ENCODE measurements at regions not wholly inside any gene's neighbourhood (a gene's known extent, or its start where the extent isn't known, plus 50 kb on each side); places are given as distances from the start of the nearest gene placed in this dataset.

DNA sequence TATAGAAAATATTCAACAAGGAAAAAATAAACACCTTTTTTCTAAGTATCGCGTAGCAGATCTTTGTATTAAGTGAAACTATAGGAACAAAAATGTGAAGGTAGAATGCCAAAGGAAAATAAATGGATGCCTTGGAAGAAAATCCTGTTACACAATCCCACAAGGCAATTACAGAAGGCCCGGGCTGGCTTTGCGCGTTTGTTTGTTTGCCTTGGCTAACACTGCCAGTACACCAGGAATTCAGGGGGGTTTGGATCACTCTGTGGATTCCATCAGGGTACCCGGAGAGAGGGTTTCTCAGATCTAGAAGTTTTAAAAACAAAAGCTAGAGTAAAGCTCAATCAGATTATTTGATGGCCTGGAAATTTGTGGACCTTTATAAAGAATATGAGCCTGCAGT is 478.3 kb downstream of the FBXO15 start:
- TF ChIP-seq, protein P1, sequence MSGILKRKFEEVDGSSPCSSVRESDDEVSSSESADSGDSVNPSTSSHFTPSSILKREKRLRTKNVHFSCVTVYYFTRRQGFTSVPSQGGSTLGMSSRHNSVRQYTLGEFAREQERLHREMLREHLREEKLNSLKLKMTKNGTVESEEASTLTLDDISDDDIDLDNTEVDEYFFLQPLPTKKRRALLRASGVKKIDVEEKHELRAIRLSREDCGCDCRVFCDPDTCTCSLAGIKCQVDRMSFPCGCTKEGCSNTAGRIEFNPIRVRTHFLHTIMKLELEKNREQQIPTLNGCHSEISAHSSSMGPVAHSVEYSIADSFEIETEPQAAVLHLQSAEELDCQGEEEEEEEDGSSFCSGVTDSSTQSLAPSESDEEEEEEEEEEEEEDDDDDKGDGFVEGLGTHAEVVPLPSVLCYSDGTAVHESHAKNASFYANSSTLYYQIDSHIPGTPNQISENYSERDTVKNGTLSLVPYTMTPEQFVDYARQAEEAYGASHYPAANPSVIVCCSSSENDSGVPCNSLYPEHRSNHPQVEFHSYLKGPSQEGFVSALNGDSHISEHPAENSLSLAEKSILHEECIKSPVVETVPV (CRISPR knock-in tag; IDR thresholded peaks at IDR 0.05) = no peak
- TF ChIP-seq ESRRG (CRISPR knock-in tag; IDR thresholded peaks at IDR 0.05) (no peak), OSR1 (CRISPR knock-in tag; IDR thresholded peaks at IDR 0.05) (no peak), BACH2 (CRISPR knock-in tag; IDR thresholded peaks at IDR 0.05; ENCODE audit: borderline replicate concordance) (no peak)
- ATAC-seq = 0 out of 3 replicates have a peak, but pooled peaks have one; percentile 40

DNA sequence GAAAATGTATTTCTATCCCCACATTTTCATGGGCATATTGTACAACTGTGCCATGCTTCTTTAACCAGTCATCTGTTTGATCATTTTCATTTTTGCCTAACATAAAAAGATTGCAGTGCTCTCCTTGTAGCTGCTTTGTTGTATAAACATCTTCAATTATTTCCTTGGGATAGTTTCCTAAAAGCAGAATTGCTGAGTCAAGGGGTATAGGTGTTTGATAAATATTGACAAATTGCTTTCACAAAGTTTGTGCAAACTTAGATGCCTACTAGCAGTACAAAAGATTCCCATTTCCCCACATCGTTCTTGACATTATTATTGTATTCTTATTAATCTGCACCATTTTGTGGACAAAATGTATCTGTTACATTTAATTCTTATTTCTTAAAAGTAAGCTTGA is 479.6 kb downstream of the FBXO15 start:
- ATAC-seq = no peak; the same call in 2 of the 3 replicates
- TF ChIP-seq ZFP30 (CRISPR knock-in tag; IDR thresholded peaks at IDR 0.05) = no peak
- TF ChIP-seq, protein P2, sequence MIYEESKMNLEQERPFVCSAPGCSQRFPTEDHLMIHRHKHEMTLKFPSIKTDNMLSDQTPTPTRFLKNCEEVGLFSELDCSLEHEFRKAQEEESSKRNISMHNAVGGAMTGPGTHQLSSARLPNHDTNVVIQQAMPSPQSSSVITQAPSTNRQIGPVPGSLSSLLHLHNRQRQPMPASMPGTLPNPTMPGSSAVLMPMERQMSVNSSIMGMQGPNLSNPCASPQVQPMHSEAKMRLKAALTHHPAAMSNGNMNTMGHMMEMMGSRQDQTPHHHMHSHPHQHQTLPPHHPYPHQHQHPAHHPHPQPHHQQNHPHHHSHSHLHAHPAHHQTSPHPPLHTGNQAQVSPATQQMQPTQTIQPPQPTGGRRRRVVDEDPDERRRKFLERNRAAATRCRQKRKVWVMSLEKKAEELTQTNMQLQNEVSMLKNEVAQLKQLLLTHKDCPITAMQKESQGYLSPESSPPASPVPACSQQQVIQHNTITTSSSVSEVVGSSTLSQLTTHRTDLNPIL (CRISPR knock-in tag; IDR thresholded peaks at IDR 0.05; ENCODE audit: low read depth) = no peak
- TF ChIP-seq, protein P3, sequence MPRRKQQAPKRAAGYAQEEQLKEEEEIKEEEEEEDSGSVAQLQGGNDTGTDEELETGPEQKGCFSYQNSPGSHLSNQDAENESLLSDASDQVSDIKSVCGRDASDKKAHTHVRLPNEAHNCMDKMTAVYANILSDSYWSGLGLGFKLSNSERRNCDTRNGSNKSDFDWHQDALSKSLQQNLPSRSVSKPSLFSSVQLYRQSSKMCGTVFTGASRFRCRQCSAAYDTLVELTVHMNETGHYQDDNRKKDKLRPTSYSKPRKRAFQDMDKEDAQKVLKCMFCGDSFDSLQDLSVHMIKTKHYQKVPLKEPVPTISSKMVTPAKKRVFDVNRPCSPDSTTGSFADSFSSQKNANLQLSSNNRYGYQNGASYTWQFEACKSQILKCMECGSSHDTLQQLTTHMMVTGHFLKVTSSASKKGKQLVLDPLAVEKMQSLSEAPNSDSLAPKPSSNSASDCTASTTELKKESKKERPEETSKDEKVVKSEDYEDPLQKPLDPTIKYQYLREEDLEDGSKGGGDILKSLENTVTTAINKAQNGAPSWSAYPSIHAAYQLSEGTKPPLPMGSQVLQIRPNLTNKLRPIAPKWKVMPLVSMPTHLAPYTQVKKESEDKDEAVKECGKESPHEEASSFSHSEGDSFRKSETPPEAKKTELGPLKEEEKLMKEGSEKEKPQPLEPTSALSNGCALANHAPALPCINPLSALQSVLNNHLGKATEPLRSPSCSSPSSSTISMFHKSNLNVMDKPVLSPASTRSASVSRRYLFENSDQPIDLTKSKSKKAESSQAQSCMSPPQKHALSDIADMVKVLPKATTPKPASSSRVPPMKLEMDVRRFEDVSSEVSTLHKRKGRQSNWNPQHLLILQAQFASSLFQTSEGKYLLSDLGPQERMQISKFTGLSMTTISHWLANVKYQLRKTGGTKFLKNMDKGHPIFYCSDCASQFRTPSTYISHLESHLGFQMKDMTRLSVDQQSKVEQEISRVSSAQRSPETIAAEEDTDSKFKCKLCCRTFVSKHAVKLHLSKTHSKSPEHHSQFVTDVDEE (CRISPR knock-in tag; IDR thresholded peaks at IDR 0.05) = no peak
- no peak for TF ChIP-seq ZNF70 (CRISPR knock-in tag; IDR thresholded peaks at IDR 0.05)

DNA sequence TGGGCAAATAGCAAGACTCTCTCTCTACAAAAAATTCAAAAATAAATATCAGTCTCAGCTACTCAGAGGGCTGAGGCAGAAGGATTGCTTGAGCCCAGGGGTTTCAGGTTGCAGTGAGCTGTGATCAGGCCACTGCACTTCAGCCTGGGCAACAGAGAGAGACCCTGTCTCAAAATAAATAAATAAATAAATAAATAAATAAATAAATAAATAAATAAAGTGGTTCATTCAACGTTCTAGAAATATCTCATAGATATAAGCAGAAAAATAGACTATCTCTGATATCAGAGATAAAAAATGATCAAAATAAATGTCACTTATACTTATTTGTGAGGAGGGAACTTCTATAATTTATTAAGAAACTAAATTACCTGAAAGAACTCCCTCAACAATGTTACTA is 480.9 kb downstream of the FBXO15 start:
- no peak for ATAC-seq

DNA sequence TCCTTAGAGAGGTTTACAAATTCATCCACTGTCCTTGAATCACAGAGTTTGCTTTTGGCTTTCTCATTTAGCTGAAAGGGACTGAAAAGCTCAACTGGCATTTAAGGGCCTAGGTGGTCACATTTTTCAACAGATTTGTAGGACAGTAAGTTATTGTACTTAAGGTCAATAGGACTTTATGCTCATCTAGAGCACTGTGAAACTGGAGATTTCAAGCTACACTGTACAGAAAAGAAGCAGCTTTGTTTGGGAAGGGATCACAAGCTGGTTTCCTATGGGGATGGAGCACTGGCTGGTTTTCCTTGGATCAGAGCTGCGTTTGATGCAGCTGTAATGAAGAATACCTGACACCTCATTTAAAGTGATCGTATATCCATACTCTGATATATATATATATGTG is 482.7 kb downstream of the FBXO15 start:
- no peak for ATAC-seq
- TF ChIP-seq ZFP3 (CRISPR knock-in tag; IDR thresholded peaks at IDR 0.05) (no peak), GLIS3 (CRISPR knock-in tag; IDR thresholded peaks at IDR 0.05) (no peak), ZNF70 (CRISPR knock-in tag; IDR thresholded peaks at IDR 0.05) (no peak), ESRRG (CRISPR knock-in tag; IDR thresholded peaks at IDR 0.05) (no peak), ARNTL (CRISPR knock-in tag; IDR thresholded peaks at IDR 0.05; ENCODE audit: borderline replicate concordance, low read depth) (no peak), PPARA (CRISPR knock-in tag; IDR thresholded peaks at IDR 0.05; ENCODE audit: borderline replicate concordance) (no peak), CSDC2 (CRISPR knock-in tag; IDR thresholded peaks at IDR 0.05) (no peak), RARB (CRISPR knock-in tag; IDR thresholded peaks at IDR 0.05) (no peak), ZNF565 (CRISPR knock-in tag; conservative IDR thresholded peaks at IDR 0.05; ENCODE audit: low read depth) (no peak), TOX (CRISPR knock-in tag; IDR thresholded peaks at IDR 0.05; ENCODE audit: borderline replicate concordance) (no peak), TCF4 (CRISPR knock-in tag; IDR thresholded peaks at IDR 0.05; ENCODE audit: borderline replicate concordance) (no peak)
- TF ChIP-seq, protein P4, sequence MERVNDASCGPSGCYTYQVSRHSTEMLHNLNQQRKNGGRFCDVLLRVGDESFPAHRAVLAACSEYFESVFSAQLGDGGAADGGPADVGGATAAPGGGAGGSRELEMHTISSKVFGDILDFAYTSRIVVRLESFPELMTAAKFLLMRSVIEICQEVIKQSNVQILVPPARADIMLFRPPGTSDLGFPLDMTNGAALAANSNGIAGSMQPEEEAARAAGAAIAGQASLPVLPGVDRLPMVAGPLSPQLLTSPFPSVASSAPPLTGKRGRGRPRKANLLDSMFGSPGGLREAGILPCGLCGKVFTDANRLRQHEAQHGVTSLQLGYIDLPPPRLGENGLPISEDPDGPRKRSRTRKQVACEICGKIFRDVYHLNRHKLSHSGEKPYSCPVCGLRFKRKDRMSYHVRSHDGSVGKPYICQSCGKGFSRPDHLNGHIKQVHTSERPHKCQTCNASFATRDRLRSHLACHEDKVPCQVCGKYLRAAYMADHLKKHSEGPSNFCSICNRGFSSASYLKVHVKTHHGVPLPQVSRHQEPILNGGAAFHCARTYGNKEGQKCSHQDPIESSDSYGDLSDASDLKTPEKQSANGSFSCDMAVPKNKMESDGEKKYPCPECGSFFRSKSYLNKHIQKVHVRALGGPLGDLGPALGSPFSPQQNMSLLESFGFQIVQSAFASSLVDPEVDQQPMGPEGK (CRISPR knock-in tag; IDR thresholded peaks at IDR 0.05; ENCODE audit: borderline replicate concordance) = no peak
- TF ChIP-seq, protein P1 (CRISPR knock-in tag; IDR thresholded peaks at IDR 0.05) = no peak

More for the DNA sequence above, 480.9 kb downstream of the FBXO15 start:
- TF ChIP-seq ZNF70 (CRISPR knock-in tag; IDR thresholded peaks at IDR 0.05) (no peak), ZNF565 (CRISPR knock-in tag; conservative IDR thresholded peaks at IDR 0.05; ENCODE audit: low read depth) (no peak), ISL1 (CRISPR knock-in tag; IDR thresholded peaks at IDR 0.05) (no peak)
- TF ChIP-seq, protein P2 (CRISPR knock-in tag; IDR thresholded peaks at IDR 0.05; ENCODE audit: low read depth) = no peak
- TF ChIP-seq, protein P4 (CRISPR knock-in tag; IDR thresholded peaks at IDR 0.05; ENCODE audit: borderline replicate concordance) = no peak
- TF ChIP-seq, protein P1 (CRISPR knock-in tag; IDR thresholded peaks at IDR 0.05) = no peak
